GM12878 (cell line): ENCODE measurements at regions not wholly inside any gene's neighbourhood (a gene's known extent, or its start where the extent isn't known, plus 50 kb on each side); places are given as distances from the start of the nearest gene placed in this dataset.

Experiments used
- ATAC-seq: fragments of 200-7000 bp; cut with Tn5 transposase; 3 replicates; pipeline ENCODE4 v1.9.1; 2020; ENCODE audit warnings: mild to moderate bottlenecking, moderate library complexity
- BruUV-seq: library from RNA; stranded (reverse); fragments of 400-500 nt; replicated peaks from 2 replicates; lab custom pipeline; 2021; lab: Mats Ljungman, UMichigan
- CTCF ChIA-PET: fragments of 300-600 bp; sonication (Branson Sonifier 250); formaldehyde crosslinking; extraction: SDS; loops from one replicate; lab custom pipeline; 2021; ENCODE audit warnings: inconsistent platforms; lab: Yijun Ruan, JAX
- POLR2A ChIA-PET: fragments of 350-600 bp; formaldehyde crosslinking; extraction: SDS; loops from one replicate; lab custom pipeline; 2021; ENCODE audit warnings: inconsistent platforms; lab: Charles Lee
- RAD21 ChIA-PET: fragments of 300-600 bp; sonication (Branson Sonifier 250); formaldehyde crosslinking; loops from one replicate; lab custom pipeline; 2023; ENCODE audit warnings: antibody characterized with exemption; ENCODE audit not compliant: unreplicated experiment; lab: Charles Lee
- SMC1A ChIA-PET: fragments of 300-600 bp; sonication (Branson Sonifier 250); formaldehyde crosslinking; loops from one replicate; lab custom pipeline; 2023; ENCODE audit not compliant: unreplicated experiment, uncharacterized antibody; lab: Charles Lee
- DNase-seq: peaks from one replicate; pipeline ENCODE4 v3.0.0-alpha.2; 2011; ENCODE audit warnings: low read depth, low spot score
- FAIRE-seq: peaks from 3 replicates; lab custom pipeline; 2011; peaks lifted over from hg19 to GRCh38; lab: Jason Lieb, UNC
- H2AFZ ChIP-seq: 2 replicates; pipeline ENCODE4 v1.6.0; 2011; ENCODE audit warnings: low read depth, low read length, control low read depth; ENCODE audit not compliant: control insufficient read depth
- H3K27ac ChIP-seq: 2 replicates; pipeline ENCODE4 v1.5.1; 2011; ENCODE audit warnings: control low read depth; ENCODE audit not compliant: control insufficient read depth, insufficient read depth
- H3K27me3 ChIP-seq, 2 experiments: replicated peaks in 1 of 2; 2 replicates each; pipeline versions ENCODE4 v1.6.0 to v1.6.1; 2011; ENCODE audit warnings: low read length in 1 of 2; ENCODE audit not compliant: control insufficient read depth in 2 of 2, insufficient read depth in 2 of 2
- H3K36me3 ChIP-seq, 2 experiments: 2 replicates each; pipeline ENCODE4 v1.5.1; 2011; ENCODE audit warnings: low read length in 1 of 2; ENCODE audit not compliant: control insufficient read depth in 2 of 2, insufficient read depth in 2 of 2
- H3K4me1 ChIP-seq: 2 replicates; pipeline ENCODE4 v1.6.1; 2011; ENCODE audit warnings: mild to moderate bottlenecking, low read length, moderate library complexity, mixed read lengths; ENCODE audit not compliant: control insufficient read depth, insufficient read depth
- H3K4me2 ChIP-seq: 2 replicates; pipeline ENCODE4 v1.6.0; 2011; ENCODE audit warnings: control low read depth; ENCODE audit not compliant: control insufficient read depth, insufficient read depth
- H3K4me3 ChIP-seq: fragments of 200-600 bp; sonication (generic); 2 replicates; pipeline ENCODE4 v1.5.1; 2016
- H3K79me2 ChIP-seq: 2 replicates; pipeline ENCODE4 v1.6.0; 2011; ENCODE audit warnings: low read length; ENCODE audit not compliant: control insufficient read depth, insufficient read depth
- H3K9ac ChIP-seq: 2 replicates; pipeline ENCODE4 v1.8.0; 2011; ENCODE audit warnings: low read length, control low read depth, mixed read lengths; ENCODE audit not compliant: control insufficient read depth, insufficient read depth
- H3K9me3 ChIP-seq: replicated peaks from 3 replicates; pipeline ENCODE4 v1.5.1; 2011; ENCODE audit warnings: mild to moderate bottlenecking, low read length; ENCODE audit not compliant: control insufficient read depth, insufficient read depth
- H4K20me1 ChIP-seq: 2 replicates; pipeline ENCODE4 v1.6.0; 2011; ENCODE audit not compliant: control insufficient read depth, insufficient read depth
- ATF3 ChIP-seq: IDR thresholded peaks from 2 replicates; pipeline ENCODE4 v1.6.1; 2011; ENCODE audit warnings: low read depth, mild to moderate bottlenecking, low read length, moderate library complexity, borderline replicate concordance; ENCODE audit errors: extremely low read depth
- BHLHE40 ChIP-seq, 2 experiments: fragments of 450-650 bp in 1 of 2; IDR thresholded peaks; 2 replicates each; pipeline ENCODE4 v1.6.1; 2011 to 2017; ENCODE audit warnings: low read depth in 2 of 2, borderline replicate concordance in 1 of 2, improper control_type of control experiment in 1 of 2, low read length in 1 of 2, mild to moderate bottlenecking in 1 of 2
- E2F8 ChIP-seq: fragments of 450-650 bp; IDR thresholded peaks from 2 replicates; pipeline ENCODE4 v1.6.1; 2018; ENCODE audit warnings: mild to moderate bottlenecking, low read depth, moderate library complexity; ENCODE audit not compliant: partially characterized antibody
- GABPA ChIP-seq: IDR thresholded peaks from 2 replicates; pipeline ENCODE4 v1.6.1; 2014; ENCODE audit warnings: antibody characterized with exemption, low read depth, mild to moderate bottlenecking, inconsistent platforms
- GATAD2B ChIP-seq: fragments of 450-650 bp; conservative IDR thresholded peaks from 2 replicates; pipeline ENCODE4 v1.6.1; 2017; ENCODE audit warnings: low read depth, mild to moderate bottlenecking, moderate library complexity
- LARP7 ChIP-seq: fragments of 450-650 bp; IDR thresholded peaks from 2 replicates; pipeline ENCODE4 v1.6.1; 2017; ENCODE audit warnings: mild to moderate bottlenecking
- NR2C1 ChIP-seq: fragments of 450-650 bp; IDR thresholded peaks from 2 replicates; pipeline ENCODE4 v1.6.1; 2017; ENCODE audit warnings: antibody characterized with exemption, mild to moderate bottlenecking, moderate library complexity
- RUNX3 ChIP-seq: IDR thresholded peaks from 2 replicates; pipeline ENCODE4 v1.6.1; 2012; ENCODE audit warnings: low read length, inconsistent platforms
- SREBF1 ChIP-seq: IDR thresholded peaks from 2 replicates; pipeline ENCODE4 v1.6.1; 2012; ENCODE audit warnings: mild to moderate bottlenecking, low read length
- STAT3 ChIP-seq: IDR thresholded peaks from 2 replicates; pipeline ENCODE4 v1.6.1; 2011; ENCODE audit warnings: low read depth, low read length, improper control_type of control experiment
- TBL1XR1 ChIP-seq: IDR thresholded peaks from 2 replicates; pipeline ENCODE4 v1.6.1; 2012; ENCODE audit warnings: low read depth, low read length, improper control_type of control experiment
- WRNIP1 ChIP-seq: IDR thresholded peaks from 2 replicates; pipeline ENCODE4 v1.6.1; 2011; ENCODE audit warnings: low read depth, low read length, improper control_type of control experiment, borderline replicate concordance
- ZBTB40 ChIP-seq: fragments of 450-650 bp; IDR thresholded peaks from 2 replicates; pipeline ENCODE4 v1.6.1; 2016; ENCODE audit warnings: mild to moderate bottlenecking, moderate library complexity, borderline replicate concordance
- WGBS: methylation state at CpG from one replicate; pipeline ENCODE4 v1.1.6; 2016; ENCODE audit warnings: low lambda C conversion rate; ENCODE audit not compliant: insufficient replicate concordance, insufficient coverage; ENCODE audit errors: missing lambda C conversion rate; 5-methylcytosine and 5-hydroxymethylcytosine counted together
- in situ Hi-C: fragments of 300-500 bp; cut with MboI; formaldehyde crosslinking; loops from 9 replicates; pipeline ENCODE4 v1.14.3; 2018; ENCODE audit warnings: mixed read lengths
- intact Hi-C: fragments of 100-400 bp; cut with micrococcal nuclease; formaldehyde crosslinking; loops from one replicate; pipeline ENCODE4 v1.14.2; 2022; ENCODE audit not compliant: unreplicated experiment

- no peaks in the 10 kb centered on the region for H3K36me3 ChIP-seq
- ChIA-PET POLR2A (interaction anchor here (0.6 kb wide), 1 partner anchor 699 kb away, joined by 3 read pairs; no protein-coding TSS in a partner anchor), RAD21 (no interaction called here), SMC1A (interaction anchor here (0.7 to 1.3 kb wide), 4 partner anchors 8 to 37 kb away, joined by 3 to 5 read pairs (median 4); no protein-coding TSS in a partner anchor)
- no peak overlapping the region for H3K9ac ChIP-seq
- H3K4me3 ChIP-seq = no peak overlapping the region
- no peaks in the 10 kb centered on the region for H3K79me2 ChIP-seq
- H3K4me2 ChIP-seq = no peak overlapping the region
- 26% methylated on average over 5 of the region's 5 CpGs for WGBS
- intact Hi-C loops (no loop called here), in situ Hi-C loops (no loop called here)
- H3K9me3 ChIP-seq = no peaks in the 10 kb centered on the region
- no peak for FAIRE-seq
- no peak for ATAC-seq
- no peak for DNase-seq
- H2AFZ ChIP-seq = no peak overlapping the region
- TF ChIP-seq E2F8 (no peak), SREBF1 (no peak), TBL1XR1 (no peak), STAT3 (no peak), ZBTB40 (no peak), GABPA (no peak), WRNIP1 (no peak), BHLHE40 (IDR thresholded peaks at IDR 0.05; ENCODE audit: borderline replicate concordance in 1 of 2, low read depth in 2 of 2, low read length in 1 of 2) (no peak), NR2C1 (no peak), LARP7 (no peak), ATF3 (no peak), RUNX3 (no peak), GATAD2B (no peak)
- TF ChIP-seq, all 136 proteins: peak for 0
- Histone ChIP-seq H3K4me1 (no peaks in the 10 kb centered on the region), H3K27ac (no peak overlapping the region), H4K20me1 (no peaks in the 10 kb centered on the region), H3K27me3 (no peaks in the 10 kb centered on the region)
- CTCF ChIA-PET = interaction anchor here (1.3 to 1.8 kb wide), 2 partner anchors 17 to 19 kb away, joined by 4 to 6 read pairs; no protein-coding TSS in a partner anchor
- BruUV-seq = no TSS peak
These were observed 345.2 kb upstream of the VRK2 start for GRCh38 chr2:57701391-57701791.
